ENCODE measurements at regions not wholly inside any gene's neighbourhood (a gene's known extent, or its start where the extent isn't known, plus 50 kb on each side); places are given as distances from the start of the nearest gene placed in this dataset.

GRCh38 chr9:90724112-90724511 lies 77.5 kb upstream of the SYK start:
- Histone ChIP-seq H3K27ac (ENCODE audit: low read depth in 2 of 2, low read length in 2 of 2) (no peak overlapping the region), H3K4me1 (ENCODE audit: control insufficient read depth in 2 of 3, insufficient read depth in 2 of 3, low read depth in 1 of 3, low read length in 3 of 3) (no peaks in the 10 kb centered on the region), H3K4me3 (ENCODE audit: low read length in 3 of 3) (no peak overlapping the region), H3K9me3 (ENCODE audit: control insufficient read depth in 2 of 3, insufficient read depth in 1 of 3, low read length in 3 of 3) (no peaks in the 10 kb centered on the region), H3K27me3 (ENCODE audit: control insufficient read depth, insufficient read depth, low read length) (no peaks in the 10 kb centered on the region), H3K9ac (ENCODE audit: low read length in 3 of 3) (no peak overlapping the region), H3K36me3 (ENCODE audit: control insufficient read depth in 2 of 3, insufficient read depth in 3 of 3, low read length in 3 of 3) (no peaks in the 10 kb centered on the region)
- FAIRE-seq: no peak
- no peak for TF ChIP-seq CTCF (IDR thresholded peaks at IDR 0.05; ENCODE audit: borderline replicate concordance, extremely low read depth, insufficient read depth)
- no peak for DNase-seq
- intact Hi-C loops (cut with DNase I): no loop called here

- no peak overlapping the region for H3K9ac ChIP-seq (ENCODE audit: low read length in 3 of 3)
- no peaks in the 10 kb centered on the region for H3K9me3 ChIP-seq (ENCODE audit: control insufficient read depth in 2 of 3, insufficient read depth in 1 of 3, low read length in 3 of 3)
- intact Hi-C loops (cut with DNase I): no loop called here
- FAIRE-seq: no peak
- DNase-seq: peak in 3 of 5 donors; percentile 39 to 78 (median 63)
- H3K4me3 ChIP-seq (ENCODE audit: low read length in 3 of 3): no peak overlapping the region
- H3K36me3 ChIP-seq (ENCODE audit: control insufficient read depth in 2 of 3, insufficient read depth in 3 of 3, low read length in 3 of 3): no peaks in the 10 kb centered on the region
- H3K27me3 ChIP-seq (ENCODE audit: control insufficient read depth, insufficient read depth, low read length): no peaks in the 10 kb centered on the region
- no peak overlapping the region for H3K27ac ChIP-seq (ENCODE audit: low read depth in 2 of 2, low read length in 2 of 2)
- H3K4me1 ChIP-seq (ENCODE audit: control insufficient read depth in 2 of 3, insufficient read depth in 2 of 3, low read depth in 1 of 3, low read length in 3 of 3): no peaks in the 10 kb centered on the region
- TF ChIP-seq CTCF (IDR thresholded peaks at IDR 0.05; ENCODE audit: borderline replicate concordance, extremely low read depth, insufficient read depth): no peak
Measured at GRCh38 chr9:90722071-90722470, 79.4 kb upstream of the DIRAS2 start.

DNA sequence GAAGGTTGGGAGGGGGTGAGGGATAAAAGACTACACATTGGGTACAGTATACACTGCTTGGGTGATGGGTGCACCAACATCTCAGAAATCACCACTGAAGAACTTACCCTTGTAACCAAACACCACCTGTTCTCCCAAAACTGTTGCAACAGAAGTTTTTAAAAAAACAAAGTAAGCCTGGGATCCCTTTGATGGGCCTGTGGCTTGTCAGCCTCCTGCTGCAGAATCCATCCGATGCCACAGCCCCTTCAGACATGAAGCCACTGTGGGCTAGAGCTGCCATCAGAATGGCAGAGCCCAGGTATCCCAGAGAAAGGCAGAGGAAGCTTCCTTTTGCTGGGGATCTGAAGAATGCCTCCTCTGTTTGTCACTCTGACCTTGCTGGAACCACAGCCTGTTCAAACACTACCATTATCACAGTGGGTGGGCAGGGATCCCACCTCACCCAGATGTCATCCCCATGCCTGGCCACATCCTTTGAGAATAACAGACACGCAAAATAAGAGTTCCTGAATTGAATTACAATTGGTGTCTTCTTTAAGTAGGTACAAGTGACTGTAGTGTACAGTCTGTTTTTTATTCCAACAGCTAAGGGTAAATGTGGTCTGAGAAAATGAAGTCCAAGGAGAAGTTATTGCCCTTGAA lies 78.1 kb upstream of the DIRAS2 start:
- no peak for TF ChIP-seq CTCF (IDR thresholded peaks at IDR 0.05; ENCODE audit: borderline replicate concordance, extremely low read depth, insufficient read depth)
- H3K27me3 ChIP-seq (ENCODE audit: control insufficient read depth, insufficient read depth, low read length): no peaks in the 10 kb centered on the region
- DNase-seq: no peak
- no peaks in the 10 kb centered on the region for H3K9me3 ChIP-seq (ENCODE audit: control insufficient read depth in 2 of 3, insufficient read depth in 1 of 3, low read length in 3 of 3)
- no peak for FAIRE-seq
- intact Hi-C loops (cut with DNase I): no loop called here
- H3K4me3 ChIP-seq (ENCODE audit: low read length in 3 of 3): no peak overlapping the region
- H3K27ac ChIP-seq (ENCODE audit: low read depth in 2 of 2, low read length in 2 of 2): no peak overlapping the region
- H3K36me3 ChIP-seq (ENCODE audit: control insufficient read depth in 2 of 3, insufficient read depth in 3 of 3, low read length in 3 of 3): no peaks in the 10 kb centered on the region
- no peak overlapping the region for H3K9ac ChIP-seq (ENCODE audit: low read length in 3 of 3)
- no peaks in the 10 kb centered on the region for H3K4me1 ChIP-seq (ENCODE audit: control insufficient read depth in 2 of 3, insufficient read depth in 2 of 3, low read depth in 1 of 3, low read length in 3 of 3)

- intact Hi-C loops (cut with DNase I): no loop called here
- Histone ChIP-seq H3K36me3 (ENCODE audit: control insufficient read depth in 2 of 3, insufficient read depth in 3 of 3, low read length in 3 of 3) (no peaks in the 10 kb centered on the region), H3K4me3 (ENCODE audit: low read length in 3 of 3) (no peak overlapping the region), H3K27ac (ENCODE audit: low read depth in 2 of 2, low read length in 2 of 2) (no peak overlapping the region), H3K4me1 (ENCODE audit: control insufficient read depth in 2 of 3, insufficient read depth in 2 of 3, low read depth in 1 of 3, low read length in 3 of 3) (no peaks in the 10 kb centered on the region), H3K27me3 (ENCODE audit: control insufficient read depth, insufficient read depth, low read length) (no peaks in the 10 kb centered on the region), H3K9ac (ENCODE audit: low read length in 3 of 3) (no peak overlapping the region), H3K9me3 (ENCODE audit: control insufficient read depth in 2 of 3, insufficient read depth in 1 of 3, low read length in 3 of 3) (no peaks in the 10 kb centered on the region)
- DNase-seq (no peak), FAIRE-seq (no peak)
- TF ChIP-seq CTCF (IDR thresholded peaks at IDR 0.05; ENCODE audit: borderline replicate concordance, extremely low read depth, insufficient read depth): no peak
Measured at GRCh38 chr9:90706230-90706629, 63.6 kb upstream of the DIRAS2 start.
